ENCODE measurements at regions not wholly inside any gene's neighbourhood (a gene's known extent, or its start where the extent isn't known, plus 50 kb on each side); places are given as distances from the start of the nearest gene placed in this dataset.

GRCh38 chr10:9992661-9993060 is 1025.0 kb upstream of the CELF2 start:
- TF ChIP-seq NFE2L2 (IDR thresholded peaks at IDR 0.05; ENCODE audit: low read depth, low read length) (no peak), CEBPB (IDR thresholded peaks at IDR 0.05; ENCODE audit: low read depth, low read length) (no peak), RCOR1 (IDR thresholded peaks at IDR 0.05; ENCODE audit: insufficient replicate concordance, low read length) (no peak), RAD21 (IDR thresholded peaks at IDR 0.05; ENCODE audit: low read length) (no peak), CTCF (conservative IDR thresholded peaks at IDR 0.05; ENCODE audit: low read depth, low read length) (no peak), MXI1 (IDR thresholded peaks at IDR 0.05; ENCODE audit: borderline replicate concordance, low read depth, low read length) (no peak), SMC3 (IDR thresholded peaks at IDR 0.05; ENCODE audit: low read depth, low read length) (no peak), BHLHE40 (IDR thresholded peaks at IDR 0.05; ENCODE audit: low read depth, low read length) (no peak), CHD1 (IDR thresholded peaks at IDR 0.05; ENCODE audit: low read depth, low read length) (no peak), FOS (IDR thresholded peaks at IDR 0.05; ENCODE audit: low read depth, low read length) (no peak), POLR2A (IDR thresholded peaks at IDR 0.05; ENCODE audit: low read depth, low read length) (no peak), RFX5 (IDR thresholded peaks at IDR 0.05; ENCODE audit: low read depth, low read length) (no peak), MAZ (IDR thresholded peaks at IDR 0.05; ENCODE audit: borderline replicate concordance, low read depth, low read length) (no peak), ELK1 (IDR thresholded peaks at IDR 0.05; ENCODE audit: borderline replicate concordance, low read depth, low read length) (no peak), MAFK (IDR thresholded peaks at IDR 0.05; ENCODE audit: low read depth, low read length) (no peak)
- TF ChIP-seq, protein P1, sequence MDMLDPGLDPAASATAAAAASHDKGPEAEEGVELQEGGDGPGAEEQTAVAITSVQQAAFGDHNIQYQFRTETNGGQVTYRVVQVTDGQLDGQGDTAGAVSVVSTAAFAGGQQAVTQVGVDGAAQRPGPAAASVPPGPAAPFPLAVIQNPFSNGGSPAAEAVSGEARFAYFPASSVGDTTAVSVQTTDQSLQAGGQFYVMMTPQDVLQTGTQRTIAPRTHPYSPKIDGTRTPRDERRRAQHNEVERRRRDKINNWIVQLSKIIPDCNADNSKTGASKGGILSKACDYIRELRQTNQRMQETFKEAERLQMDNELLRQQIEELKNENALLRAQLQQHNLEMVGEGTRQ (IDR thresholded peaks at IDR 0.05; ENCODE audit: low read depth, low read length): no peak
- no peaks in the 10 kb centered on the region for H3K4me1 ChIP-seq (ENCODE audit: control insufficient read depth, insufficient read depth, low read length)
- dilution Hi-C loops (cut with HindIII; ENCODE audit: low sequenced_read_pairs, unreplicated experiment): no loop called here
- no peaks in the 10 kb centered on the region for H3K36me3 ChIP-seq (ENCODE audit: control insufficient read depth, insufficient read depth, low read length)
- no peak overlapping the region for H2BK20ac ChIP-seq (ENCODE audit: low read depth, low read length)
- no peak overlapping the region for H3K18ac ChIP-seq (ENCODE audit: low read depth, low read length)
- H3K27me3 ChIP-seq (ENCODE audit: control insufficient read depth, insufficient read depth, low read length): no peaks in the 10 kb centered on the region
- ATAC-seq (ENCODE audit: low read depth) (no peak), DNase-seq (no peak)
- BruUV-seq (replicated peaks): no TSS peak
- no peak overlapping the region for H3K23ac ChIP-seq (ENCODE audit: low read depth, low read length)
- no peaks in the 10 kb centered on the region for H4K20me1 ChIP-seq (ENCODE audit: insufficient read depth, low read length)
- no peak overlapping the region for H2AK5ac ChIP-seq (ENCODE audit: low read depth, low read length)
- H4K8ac ChIP-seq (ENCODE audit: low read depth in 2 of 2, low read length in 2 of 2): no peak overlapping the region
- no peaks in the 10 kb centered on the region for H3K79me1 ChIP-seq (ENCODE audit: low read depth in 1 of 2, low read length in 2 of 2)
- H3K9ac ChIP-seq (ENCODE audit: low read depth, low read length): no peak overlapping the region
- WGBS, 2 experiments (ENCODE audit: extremely low coverage in 2 of 2, insufficient read length in 1 of 2): 7% methylated on average over 4 of the region's 11 CpGs; no CpG with 5 or more reads in 1 of the 2 experiments
- ChIA-PET POLR2A (ENCODE audit: unreplicated experiment) (no interaction called here), CTCF (no interaction called here)
- no peaks in the 10 kb centered on the region for H3K9me1 ChIP-seq (ENCODE audit: insufficient read depth, low read length)
- H2BK120ac ChIP-seq (ENCODE audit: low read depth, low read length): no peak overlapping the region
- no peak overlapping the region for H3K14ac ChIP-seq (replicated peaks; ENCODE audit: low read depth, low read length)
- no peak overlapping the region for H3K4me2 ChIP-seq (ENCODE audit: low read depth, low read length)
- H3K56ac ChIP-seq (ENCODE audit: extremely low read depth, insufficient read depth, low read length): no peak overlapping the region
- H2AK9ac ChIP-seq (replicated peaks; ENCODE audit: low read depth, low read length, poor library complexity): no peak overlapping the region
- intact Hi-C loops (cut with micrococcal nuclease): no loop called here
- H4K91ac ChIP-seq (ENCODE audit: insufficient read depth, low read depth, low read length): no peak overlapping the region
- in situ Hi-C loops (cut with MboI; ENCODE audit: low sequenced_read_pairs): no loop called here
- no peak overlapping the region for H2AFZ ChIP-seq (replicated peaks; ENCODE audit: low read length, poor library complexity)
- no peak overlapping the region for H2BK5ac ChIP-seq (ENCODE audit: low read depth, low read length, poor library complexity, severe bottlenecking)
- no peak overlapping the region for H2BK15ac ChIP-seq (ENCODE audit: low read depth, low read length)
- H3K4me3 ChIP-seq (ENCODE audit: insufficient read depth, low read depth, low read length): no peak overlapping the region
- no peak overlapping the region for H4K5ac ChIP-seq (ENCODE audit: low read depth, low read length)
- H3K9me3 ChIP-seq (ENCODE audit: control insufficient read depth, insufficient read depth, low read length): no peaks in the 10 kb centered on the region
- no peak overlapping the region for H3K27ac ChIP-seq (ENCODE audit: insufficient read depth, low read length)
- no peak overlapping the region for H3K4ac ChIP-seq (ENCODE audit: low read depth, low read length)

Measured in IMR-90 (cell line).